Medulla oblongata (tissue), 1 donor: ENCODE measurements at regions not wholly inside any gene's neighbourhood (a gene's known extent, or its start where the extent isn't known, plus 50 kb on each side); places are given as distances from the start of the nearest gene placed in this dataset.
"Not testable (repeated sequence)": the region's sequence is repeated elsewhere in the genome, so short reads cannot be mapped to it uniquely, and the experiment has no call there.

Experiments
- DNase-seq: peaks from one replicate; pipeline ENCODE4 v3.0.0-alpha.2; 2015; ENCODE audit errors: extremely low spot score

DNA sequence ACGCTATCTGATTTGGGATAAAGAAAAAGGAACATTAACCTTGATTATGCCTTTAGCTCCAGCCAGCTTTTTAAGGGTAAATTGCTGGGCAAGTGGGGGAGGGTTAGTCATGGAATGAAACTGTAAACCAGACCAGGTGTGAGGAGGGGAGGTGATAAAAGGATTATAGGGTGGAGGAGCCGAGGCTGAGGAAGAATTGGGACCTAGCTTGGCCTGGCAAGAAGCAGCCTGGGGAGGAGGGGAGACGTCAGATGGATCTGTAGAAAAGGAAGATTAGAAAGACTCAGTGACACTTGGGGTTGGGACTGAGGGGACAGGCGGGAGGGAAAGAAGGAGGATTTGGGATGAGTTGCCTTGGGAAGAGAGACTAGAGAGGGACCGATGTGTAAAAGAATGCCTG lies 590.8 kb upstream of the MDGA2 start:
- not testable (repeated sequence) for DNase-seq

DNA sequence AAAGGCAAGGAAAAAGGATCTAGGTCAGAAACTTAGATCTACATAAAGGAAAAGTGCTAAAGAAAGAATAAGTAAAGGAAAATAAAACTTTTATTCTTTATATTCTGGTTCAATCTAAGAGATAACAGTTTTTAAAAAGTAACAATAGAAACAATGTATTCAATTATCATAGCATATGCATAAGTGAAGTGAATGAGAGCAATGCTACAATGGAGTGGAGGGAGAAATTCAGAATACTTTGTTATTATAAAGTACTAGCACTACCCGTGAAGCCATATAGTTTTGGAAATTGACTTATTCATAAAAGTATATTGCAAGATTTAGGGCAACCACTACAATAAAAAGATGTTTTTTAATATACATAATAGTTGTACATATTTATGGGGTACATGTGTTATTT lies 586.0 kb upstream of the MDGA2 start:
- no peak for DNase-seq

DNA sequence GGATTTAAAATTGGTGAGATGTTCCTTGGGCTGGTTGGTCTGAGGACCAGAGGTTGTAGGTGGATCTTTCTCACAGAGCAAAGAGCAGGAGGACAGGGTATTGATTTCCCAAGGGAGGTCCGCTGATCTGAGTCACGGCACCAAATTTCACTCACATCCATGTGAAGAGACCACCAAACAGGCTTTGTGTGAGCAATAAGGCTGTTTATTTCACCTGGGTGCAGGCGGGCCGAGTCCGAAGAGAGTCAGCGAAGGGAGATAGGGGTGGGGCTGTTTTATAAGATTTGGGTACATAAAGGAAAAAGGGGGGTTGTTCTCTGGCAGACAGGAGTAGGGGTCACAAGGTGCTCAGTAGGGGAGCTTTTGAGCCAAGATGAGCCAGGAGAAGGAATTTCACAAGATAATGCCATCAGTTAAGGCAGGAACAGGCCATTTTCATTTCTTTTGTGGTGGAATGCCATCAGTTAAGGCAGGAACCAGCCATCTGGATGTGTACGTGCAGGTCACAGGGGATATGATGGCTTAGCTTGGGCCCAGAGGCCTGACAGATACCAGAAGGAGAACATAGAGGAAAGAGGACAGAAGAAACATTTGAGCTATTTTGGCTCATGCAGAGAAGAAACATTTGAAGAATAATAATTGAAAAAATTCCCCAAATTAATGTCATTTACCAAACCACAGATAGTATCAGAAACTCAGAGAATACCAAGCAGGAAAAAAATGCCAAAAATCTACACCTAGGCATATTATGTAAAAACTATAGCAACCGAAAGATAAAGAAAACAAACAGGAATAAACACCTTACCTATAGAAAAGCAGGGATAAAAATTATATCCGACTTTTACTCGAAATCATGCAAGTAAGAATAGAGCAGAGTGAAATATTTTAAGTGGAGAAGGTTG lies 585.2 kb upstream of the MDGA2 start:
- not testable (repeated sequence) for DNase-seq

DNA sequence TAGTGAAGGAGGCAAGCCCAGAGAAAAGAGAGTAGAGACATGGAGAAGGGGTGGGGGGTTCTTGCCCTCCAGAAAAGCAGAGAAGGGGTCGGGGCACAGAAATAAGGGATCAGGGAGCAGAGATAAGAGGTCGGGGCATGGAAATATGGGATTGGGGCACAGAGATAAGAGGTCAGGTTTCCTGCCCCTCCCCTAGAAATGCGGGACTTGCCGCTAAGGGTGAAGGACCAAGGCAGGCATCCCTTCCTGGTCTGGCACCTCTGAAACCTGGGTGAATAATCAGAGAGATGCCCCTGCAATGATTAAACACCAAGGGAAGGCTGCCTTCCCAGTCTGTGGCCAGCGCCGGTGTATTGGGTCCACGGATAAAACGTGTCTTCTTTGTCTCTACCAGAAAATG lies 584.5 kb upstream of the MDGA2 start:
- DNase-seq = not testable (repeated sequence)

DNA sequence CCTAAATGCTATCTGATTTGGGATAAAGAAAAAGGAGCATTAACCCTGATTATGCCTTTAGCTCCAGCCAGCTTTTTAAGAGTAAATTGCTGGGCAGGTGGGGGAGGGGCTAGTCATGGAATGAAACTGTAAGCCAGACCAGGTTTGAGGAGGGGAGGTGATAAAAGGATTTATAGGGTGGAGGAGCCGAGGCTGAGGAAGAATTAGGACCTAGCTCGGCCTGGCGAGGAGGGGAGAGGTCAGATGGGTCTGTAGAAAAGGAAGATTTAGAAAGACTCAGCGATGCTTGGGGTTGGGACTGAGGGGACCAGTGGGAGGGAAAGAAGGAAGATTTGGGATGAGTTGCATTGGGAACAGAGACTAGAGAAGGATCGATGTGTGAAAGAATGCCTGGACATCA lies 583.8 kb upstream of the MDGA2 start:
- DNase-seq = not testable (repeated sequence)

DNA sequence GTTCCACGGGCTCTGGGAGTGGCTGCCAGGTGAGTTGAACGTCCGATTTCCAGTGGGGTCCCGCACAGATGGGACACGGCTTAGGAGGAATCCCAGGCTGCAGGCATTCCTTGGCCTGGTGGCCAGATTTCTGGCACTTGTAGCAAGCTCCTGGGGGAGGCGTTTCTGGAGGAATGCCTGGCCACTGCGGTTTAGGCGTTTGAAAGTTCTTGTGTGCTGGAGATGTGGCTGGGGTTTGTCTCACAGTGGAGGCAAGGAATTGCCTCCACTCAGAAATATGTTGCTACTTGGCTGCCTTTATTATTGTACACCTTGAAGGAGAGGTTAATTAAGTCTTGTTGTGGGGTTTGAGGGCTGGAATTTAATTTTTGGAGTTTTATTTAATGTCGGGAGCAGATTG lies 583.3 kb upstream of the MDGA2 start:
- DNase-seq = not testable (repeated sequence)

DNA sequence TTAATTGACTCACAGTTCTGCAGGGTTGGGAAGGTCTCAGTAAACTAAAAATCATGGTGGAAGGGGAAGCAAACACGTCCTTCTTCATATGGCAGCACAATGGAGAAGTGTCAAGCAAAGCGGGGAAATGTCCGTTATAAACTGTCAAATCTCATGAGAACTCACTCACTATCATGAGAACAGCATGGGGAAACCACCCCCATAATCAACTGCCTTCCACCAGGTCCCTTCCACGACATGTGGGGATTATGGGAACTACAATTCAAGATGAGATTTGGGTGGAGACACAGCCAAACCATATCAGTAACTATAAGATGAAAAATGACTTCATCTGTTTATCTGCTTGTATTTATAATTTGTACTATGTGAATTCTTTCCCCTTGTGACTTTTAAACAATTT lies 577.6 kb upstream of the MDGA2 start:
- no peak for DNase-seq

DNA sequence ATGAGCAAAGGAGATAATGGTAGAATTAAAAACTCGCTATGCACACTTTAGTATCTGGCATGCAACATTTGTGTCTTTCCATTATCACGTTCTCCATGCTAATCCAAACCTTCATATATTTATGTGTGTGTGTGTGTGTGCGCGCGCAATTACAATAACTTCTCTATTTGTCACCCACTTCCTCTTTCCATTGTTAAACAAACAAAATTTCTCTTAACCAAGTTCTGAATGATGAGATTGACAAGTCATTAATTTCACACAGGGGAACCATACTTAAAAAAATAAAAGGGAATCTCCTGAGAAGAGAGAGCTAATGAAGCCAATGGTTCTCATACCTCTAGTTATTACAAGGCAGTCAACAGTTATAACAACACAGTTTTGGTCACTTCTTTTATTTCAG lies 575.9 kb upstream of the MDGA2 start:
- no peak for DNase-seq

DNA sequence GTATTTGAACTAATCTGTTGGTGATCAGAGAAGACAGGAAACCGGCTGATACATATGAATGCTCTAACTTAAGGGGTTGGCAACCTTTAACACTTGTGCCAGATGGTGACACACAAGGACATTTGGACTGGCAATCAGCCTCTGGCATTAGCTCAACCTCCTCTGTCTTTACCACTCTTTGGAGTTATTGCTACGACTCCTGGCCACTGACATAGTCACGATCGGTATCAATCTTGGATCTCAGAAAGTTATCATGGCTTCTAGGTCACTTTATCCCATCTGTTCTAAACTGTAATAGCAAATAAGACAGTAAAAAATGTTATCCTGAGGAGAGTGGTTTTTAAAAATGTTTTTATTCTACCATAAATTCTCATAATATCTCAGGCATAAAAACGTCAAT lies 575.2 kb upstream of the MDGA2 start:
- DNase-seq = no peak

DNA sequence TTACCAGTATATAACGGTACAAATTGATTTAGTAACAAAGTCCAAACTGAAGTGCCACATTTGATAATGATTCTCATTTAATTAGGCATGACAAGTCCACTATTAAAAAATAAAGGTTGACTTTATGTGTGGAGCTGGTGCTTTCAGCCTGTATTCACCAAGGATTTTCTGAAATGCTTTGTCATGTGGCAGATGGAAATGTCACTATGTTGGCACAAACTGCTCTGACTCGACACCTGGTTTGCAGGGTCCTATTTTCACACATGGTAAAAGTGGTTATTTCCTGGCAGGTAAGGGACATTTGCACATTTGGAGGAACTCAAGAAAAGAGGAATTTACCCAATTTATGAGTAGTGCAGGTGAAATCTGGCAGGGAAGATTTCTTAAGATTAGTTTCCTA lies 572.6 kb upstream of the MDGA2 start:
- no peak for DNase-seq

DNA sequence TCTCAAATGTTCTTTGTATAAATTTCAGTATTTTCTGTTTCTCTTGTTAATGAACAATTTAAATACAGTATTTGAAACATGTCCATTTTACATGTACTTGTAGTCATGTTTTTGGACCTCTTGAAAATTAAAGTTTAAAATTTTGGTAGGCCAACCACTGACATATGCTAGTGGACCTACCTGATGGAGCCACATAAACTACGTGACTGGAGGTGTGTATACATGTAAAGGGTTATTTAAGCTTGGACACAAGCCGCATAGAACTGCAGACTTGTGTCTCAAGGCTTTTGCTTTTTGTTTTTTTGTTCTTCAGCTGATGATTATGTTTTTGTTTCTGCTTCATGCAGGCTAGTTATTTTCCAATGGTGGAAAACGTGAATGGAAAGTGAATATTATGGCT lies 568.5 kb upstream of the MDGA2 start:
- no peak for DNase-seq

DNA sequence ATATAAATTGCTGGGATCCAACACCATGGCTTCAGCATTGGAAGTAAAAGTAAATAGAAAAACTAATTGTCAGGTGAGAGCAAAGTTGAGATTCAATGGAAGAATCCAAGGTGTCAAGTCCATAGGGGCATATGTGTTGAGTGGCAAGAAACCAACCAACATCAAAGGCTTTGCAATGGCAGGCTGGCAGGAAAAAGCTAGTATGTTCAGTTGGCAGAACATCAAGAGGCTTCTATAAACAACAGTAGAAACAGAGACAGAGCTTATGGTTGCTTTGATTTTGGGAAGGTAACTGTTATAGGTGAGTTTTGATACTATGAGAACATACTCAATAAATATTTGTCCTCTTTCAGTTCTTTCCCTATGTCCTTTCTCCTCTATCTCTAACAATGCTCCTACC lies 553.7 kb upstream of the MDGA2 start:
- DNase-seq = no peak

DNA sequence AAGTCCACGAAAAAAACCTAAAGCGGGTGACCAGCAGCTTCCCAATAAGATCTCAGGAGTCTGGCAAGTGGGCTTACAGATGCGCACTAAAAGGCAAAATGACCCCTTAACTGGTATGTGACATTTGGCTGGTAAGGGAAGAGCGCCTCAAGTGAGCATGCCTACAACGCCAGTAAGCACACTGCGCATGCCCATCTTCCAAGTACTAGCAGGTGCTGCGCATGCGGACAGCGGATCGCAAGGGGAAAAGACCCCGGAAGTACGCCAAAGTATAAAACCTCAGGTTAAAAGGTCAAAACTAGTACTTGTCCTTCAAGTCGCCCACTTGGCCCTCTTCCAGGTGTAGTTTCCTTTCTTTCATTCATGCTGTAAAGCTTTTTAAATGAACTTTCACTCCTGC lies 518.5 kb upstream of the MDGA2 start:
- no peak for DNase-seq

DNA sequence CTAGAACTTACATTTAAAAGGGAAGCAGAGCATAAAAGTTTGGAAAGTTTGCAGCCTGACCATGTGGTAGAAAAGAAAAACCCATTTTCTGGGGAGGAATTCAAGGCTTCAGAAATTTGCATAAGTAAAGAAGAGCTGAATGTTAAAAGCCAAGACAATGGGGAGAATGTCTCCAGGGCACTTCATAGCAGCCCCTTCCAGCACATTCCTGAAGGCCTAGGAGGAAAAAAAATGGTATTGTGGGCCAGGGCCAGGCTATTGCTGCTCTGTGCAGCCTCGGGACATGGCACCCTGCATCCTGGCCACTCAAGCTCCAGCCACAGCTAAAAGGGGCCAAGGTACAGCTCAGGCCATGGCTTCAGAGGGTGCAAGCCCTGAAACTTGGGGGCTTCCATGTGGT lies 474.2 kb upstream of the MDGA2 start:
- not testable (repeated sequence) for DNase-seq

DNA sequence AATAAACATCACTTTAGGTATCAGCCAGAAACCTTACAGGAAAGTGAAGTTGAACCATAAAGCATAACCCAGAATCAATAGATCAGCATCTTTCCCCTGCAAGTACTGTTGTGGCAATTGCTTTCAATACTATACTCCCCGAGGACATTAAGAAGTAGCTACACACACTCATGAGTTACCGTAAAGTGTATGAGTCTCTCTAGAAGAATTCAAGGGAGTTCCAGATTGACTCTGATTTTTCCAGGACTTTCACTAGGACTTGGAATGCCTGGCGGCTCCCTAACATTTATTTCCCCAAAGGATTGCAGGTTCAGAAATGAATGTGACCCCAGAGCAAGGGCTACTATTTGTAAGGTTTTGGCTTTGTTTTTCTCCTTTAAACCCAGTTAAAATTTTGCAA lies 465.4 kb upstream of the MDGA2 start:
- no peak for DNase-seq

DNA sequence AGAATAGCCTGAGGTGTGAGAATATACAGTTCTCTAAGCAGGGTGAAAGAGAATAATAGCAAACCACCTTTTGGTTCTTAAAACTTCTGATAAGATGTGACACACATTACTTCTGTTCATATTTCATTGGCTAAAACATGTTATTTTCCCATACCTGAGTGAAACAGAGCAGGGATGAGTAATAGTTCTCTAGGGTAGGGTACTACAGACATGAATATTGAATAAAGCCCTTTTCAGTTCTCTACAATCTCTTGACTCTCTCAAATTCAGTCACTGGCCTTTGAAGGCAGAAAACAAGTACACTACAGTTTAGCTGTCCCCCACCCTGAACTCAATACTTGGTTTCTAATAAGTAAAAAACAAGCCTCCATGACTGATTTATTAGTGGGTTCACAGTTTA lies 454.1 kb upstream of the MDGA2 start:
- DNase-seq = no peak

DNA sequence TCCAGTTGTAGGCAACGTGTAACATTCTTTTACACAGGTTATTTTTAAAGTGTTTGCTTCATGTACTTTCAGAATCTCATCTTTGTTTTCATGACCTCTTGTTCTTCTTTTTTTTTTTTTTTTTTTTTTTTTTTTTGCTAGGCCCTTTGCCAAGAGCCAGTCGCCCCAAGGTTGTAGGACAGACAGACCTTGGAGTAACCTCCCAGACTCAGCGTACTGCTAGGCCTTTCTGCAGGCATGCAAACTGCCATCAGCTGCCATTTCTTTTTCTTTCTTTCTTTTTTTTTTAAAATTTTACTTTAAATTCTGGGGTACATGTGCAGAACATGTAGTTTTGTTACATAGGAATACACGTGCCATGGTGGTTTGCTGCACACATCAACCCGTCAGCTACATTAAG lies 452.3 kb upstream of the MDGA2 start:
- no peak for DNase-seq

DNA sequence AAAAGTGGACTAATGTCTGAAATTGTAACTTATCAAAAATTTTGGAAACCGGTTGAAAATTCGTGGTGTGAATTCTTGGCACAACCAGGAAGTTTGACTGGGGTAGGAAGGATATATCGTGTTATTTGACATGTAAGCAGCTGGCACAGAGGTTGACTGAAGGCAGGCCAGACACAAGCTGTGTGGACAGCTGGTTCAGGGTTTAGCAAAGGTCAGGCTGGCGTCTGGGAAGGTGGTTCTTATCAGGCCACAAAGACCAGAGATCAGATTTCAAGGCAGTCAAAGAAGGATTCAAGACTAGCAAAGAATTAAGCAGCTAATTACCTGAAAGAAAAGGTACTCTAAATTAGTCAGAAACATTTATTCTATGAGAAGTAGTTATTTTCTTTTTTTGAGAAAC lies 450.2 kb upstream of the MDGA2 start:
- no peak for DNase-seq

DNA sequence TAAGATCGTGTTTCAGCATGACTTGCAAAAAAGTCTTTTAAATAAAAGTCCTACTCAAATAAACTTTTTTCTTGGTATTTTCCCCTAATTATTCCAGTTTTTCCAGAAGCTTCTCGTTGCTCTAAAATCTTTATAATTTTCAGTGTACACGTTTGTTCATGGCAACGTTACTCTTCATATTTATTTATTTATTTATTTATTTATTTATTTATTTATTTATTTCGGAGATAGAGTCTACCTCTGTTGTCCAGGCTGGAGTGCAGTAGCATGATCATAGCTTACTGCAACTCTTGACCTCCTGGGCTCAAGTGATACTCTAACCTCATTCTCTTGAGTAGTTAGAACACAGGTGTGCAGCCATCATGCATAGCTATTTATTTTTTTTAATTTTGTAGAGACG lies 438.3 kb upstream of the MDGA2 start:
- no peak for DNase-seq

DNA sequence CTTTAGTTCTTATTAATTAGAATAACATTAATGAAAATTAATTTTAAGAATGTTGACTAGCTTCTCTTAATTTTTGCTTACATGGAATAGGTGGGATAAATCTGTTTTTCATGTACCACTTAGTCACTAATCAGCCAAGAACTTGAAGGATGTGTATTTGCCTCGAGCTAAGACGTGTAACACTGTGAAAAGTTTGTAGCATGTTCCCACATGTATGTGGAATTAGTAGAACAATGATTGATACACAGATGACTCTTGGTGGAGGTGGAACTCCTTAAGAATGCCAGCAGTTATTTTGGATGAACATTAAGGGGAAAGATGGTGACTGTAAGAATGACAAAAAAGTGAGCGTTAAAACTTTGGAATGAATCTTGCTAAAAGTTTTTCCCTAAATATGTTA lies 435.7 kb upstream of the MDGA2 start:
- DNase-seq = no peak

DNA sequence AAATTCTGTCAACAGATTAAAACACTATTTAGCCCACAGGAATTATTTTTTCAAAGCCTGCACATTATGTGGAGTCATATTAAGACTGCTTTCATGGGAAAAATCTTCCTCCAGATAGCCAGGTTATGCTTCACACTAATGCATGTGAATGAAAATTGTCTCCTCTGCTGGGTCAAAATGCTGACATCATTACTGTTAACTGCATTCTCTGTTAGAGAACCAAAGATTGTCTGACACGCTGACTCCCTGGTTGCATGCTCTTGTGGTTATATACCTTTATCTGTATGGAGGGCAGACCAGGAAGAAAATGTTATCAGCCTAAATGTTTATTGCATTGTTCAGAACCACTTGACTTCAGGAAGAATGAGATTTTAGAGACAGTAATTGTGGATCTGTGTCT lies 432.2 kb upstream of the MDGA2 start:
- DNase-seq = no peak

DNA sequence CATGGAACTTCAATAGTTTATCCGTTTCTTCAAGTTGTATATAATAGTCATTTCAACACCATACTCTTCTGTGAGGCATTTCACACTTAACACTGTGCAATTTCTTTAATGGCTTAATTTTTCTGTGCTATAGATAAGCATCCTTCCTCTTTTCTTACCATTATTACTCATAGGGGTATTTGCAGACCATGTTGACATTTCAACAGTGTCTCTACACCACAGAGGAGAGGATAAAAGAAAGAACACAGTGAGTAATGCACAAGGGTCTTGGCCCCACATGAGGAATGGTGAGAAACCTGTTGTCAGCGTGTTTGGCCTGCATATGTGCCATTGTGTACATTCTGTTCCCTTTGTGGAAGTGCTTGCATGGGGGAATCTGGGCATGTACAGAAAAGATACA lies 421.5 kb upstream of the MDGA2 start:
- DNase-seq = no peak

DNA sequence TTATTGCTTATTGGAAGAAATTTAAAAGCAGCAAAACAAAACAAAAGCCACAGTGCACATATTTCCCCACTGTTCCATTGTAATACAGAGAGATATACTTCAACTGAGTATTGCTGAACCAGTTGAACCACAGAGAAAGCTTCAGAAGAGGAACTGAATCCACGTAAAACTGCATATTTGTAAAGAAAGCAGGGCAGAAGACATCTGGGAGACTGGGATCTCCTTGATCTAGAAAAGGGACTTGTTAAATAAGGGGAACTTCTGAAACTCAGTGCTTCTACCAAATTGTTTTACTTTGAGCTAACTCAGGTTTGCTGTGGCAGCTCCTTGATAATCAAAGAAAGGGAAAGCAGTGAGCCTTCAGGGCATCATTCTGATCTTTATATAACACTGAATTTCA lies 411.1 kb upstream of the MDGA2 start:
- DNase-seq = no peak

DNA sequence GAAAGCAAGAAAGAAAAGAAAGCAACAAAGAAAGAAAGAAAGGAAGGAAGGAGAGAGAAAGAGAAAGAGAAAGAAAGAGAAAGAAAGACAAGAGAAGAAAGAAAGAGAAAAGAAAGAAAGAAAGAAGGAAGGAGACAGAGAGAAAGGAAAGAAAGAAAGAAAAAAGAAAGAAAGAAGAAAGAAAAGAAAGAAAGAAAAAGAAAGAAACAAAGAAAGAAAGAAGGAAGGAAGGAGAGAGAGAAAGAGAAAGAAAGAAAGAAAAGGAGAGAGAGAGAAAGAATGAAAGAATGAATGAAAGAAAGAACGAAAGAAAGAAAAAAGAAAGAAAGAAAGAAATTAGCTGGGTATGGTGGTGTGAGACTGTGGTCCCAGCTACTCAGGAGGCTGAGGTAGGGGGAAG lies 400.1 kb upstream of the MDGA2 start:
- no peak for DNase-seq
